ENCODE measurements at regions not wholly inside any gene's neighbourhood (a gene's known extent, or its start where the extent isn't known, plus 50 kb on each side); places are given as distances from the start of the nearest gene placed in this dataset.

- TF ChIP-seq CTCF (IDR thresholded peaks at IDR 0.05) (no peak), POLR2A (IDR thresholded peaks at IDR 0.05) (no peak)
Measured at GRCh38 chr11:116683982-116684381, 88.8 kb downstream of the BUD13 start.

Data from suprapubic skin (tissue), 3 donors.